Skin epidermis (tissue), 12 donors: ENCODE measurements at regions not wholly inside any gene's neighbourhood (a gene's known extent, or its start where the extent isn't known, plus 50 kb on each side); places are given as distances from the start of the nearest gene placed in this dataset.

ENCODE experiments used
- H3K27ac ChIP-seq, 21 experiments: fragments of 200-600 bp; sonication (generic) in 11 of 21; one replicate each; pipeline ENCODE4 v1.5.0; 2020; ENCODE audit warnings: mild to moderate bottlenecking in 3 of 21, inconsistent platforms in 2 of 21, moderate library complexity in 2 of 21
- H3K4me3 ChIP-seq, 7 experiments: fragments of 200-600 bp; sonication (generic) in 2 of 7; one replicate each; pipeline ENCODE4 v1.5.0; 2020; ENCODE audit warnings: inconsistent platforms in 2 of 7, mild to moderate bottlenecking in 2 of 7, moderate library complexity in 1 of 7

- no peak overlapping the region for H3K4me3 ChIP-seq
- no peak overlapping the region for H3K27ac ChIP-seq
These were observed 505.5 kb downstream of the ENC1 start for GRCh38 chr5:74135033-74135432.

- no peak overlapping the region for H3K4me3 ChIP-seq
These were observed 506.5 kb downstream of the ARHGEF28 start for GRCh38 chr5:74132485-74132884.

GRCh38 chr5:74131250-74131649 lies 505.3 kb downstream of the ARHGEF28 start:
- no peak overlapping the region for H3K27ac ChIP-seq

More at GRCh38 chr5:74132485-74132884, 506.5 kb downstream of the ARHGEF28 start:
- no peak overlapping the region for H3K27ac ChIP-seq

GRCh38 chr5:74130155-74130897 lies 504.3 kb downstream of the ARHGEF28 start:
- Histone ChIP-seq H3K27ac (no peak overlapping the region), H3K4me3 (no peak overlapping the region)

More at GRCh38 chr5:74131250-74131649, 505.3 kb downstream of the ARHGEF28 start:
- no peak overlapping the region for H3K4me3 ChIP-seq

- Histone ChIP-seq H3K27ac (no peak overlapping the region), H3K4me3 (no peak overlapping the region)
These were observed 501.7 kb downstream of the ARHGEF28 start for GRCh38 chr5:74127381-74128320.

- no peak overlapping the region for H3K27ac ChIP-seq
- H3K4me3 ChIP-seq: no peak overlapping the region
These were observed 500.3 kb downstream of the ARHGEF28 start for GRCh38 chr5:74126294-74126693.

- Histone ChIP-seq H3K27ac (no peak overlapping the region), H3K4me3 (no peak overlapping the region)
These were observed 498.8 kb downstream of the ARHGEF28 start for GRCh38 chr5:74124826-74125225.

GRCh38 chr5:74123929-74124328 lies 497.9 kb downstream of the ARHGEF28 start:
- Histone ChIP-seq H3K4me3 (no peak overlapping the region), H3K27ac (no peak overlapping the region)

- no peak overlapping the region for H3K4me3 ChIP-seq
- H3K27ac ChIP-seq: no peak overlapping the region
These were observed 497.1 kb downstream of the ARHGEF28 start for GRCh38 chr5:74122979-74123590.

GRCh38 chr5:74122175-74122574 lies 496.2 kb downstream of the ARHGEF28 start:
- Histone ChIP-seq H3K4me3 (no peak overlapping the region), H3K27ac (no peak overlapping the region)

- Histone ChIP-seq H3K4me3 (no peak overlapping the region), H3K27ac (no peak overlapping the region)
These were observed 494.6 kb downstream of the ARHGEF28 start for GRCh38 chr5:74120585-74120984.

- no peak overlapping the region for H3K27ac ChIP-seq
These were observed 492.1 kb downstream of the ARHGEF28 start for GRCh38 chr5:74118071-74118470.

GRCh38 chr5:74116984-74117383 lies 491.0 kb downstream of the ARHGEF28 start:
- Histone ChIP-seq H3K4me3 (no peak overlapping the region), H3K27ac (no peak overlapping the region)

More at GRCh38 chr5:74118071-74118470, 492.1 kb downstream of the ARHGEF28 start:
- H3K4me3 ChIP-seq: no peak overlapping the region

- no peak overlapping the region for H3K4me3 ChIP-seq
These were observed 490.3 kb downstream of the ARHGEF28 start for GRCh38 chr5:74116266-74116665.

GRCh38 chr5:74113927-74114326 lies 487.9 kb downstream of the ARHGEF28 start:
- no peak overlapping the region for H3K27ac ChIP-seq
- H3K4me3 ChIP-seq: no peak overlapping the region

More at GRCh38 chr5:74116266-74116665, 490.3 kb downstream of the ARHGEF28 start:
- H3K27ac ChIP-seq: no peak overlapping the region

- Histone ChIP-seq H3K27ac (no peak overlapping the region), H3K4me3 (no peak overlapping the region)
These were observed 487.2 kb downstream of the ARHGEF28 start for GRCh38 chr5:74113196-74113540.

GRCh38 chr5:74112372-74113195 lies 486.6 kb downstream of the ARHGEF28 start:
- Histone ChIP-seq H3K27ac (no peak overlapping the region), H3K4me3 (no peak overlapping the region)

GRCh38 chr5:74111764-74112163 lies 485.8 kb downstream of the ARHGEF28 start:
- no peak overlapping the region for H3K27ac ChIP-seq
- no peak overlapping the region for H3K4me3 ChIP-seq

GRCh38 chr5:74109344-74109743 lies 483.3 kb downstream of the ARHGEF28 start:
- Histone ChIP-seq H3K4me3 (no peak overlapping the region), H3K27ac (no peak overlapping the region)

GRCh38 chr5:74107899-74108298 lies 481.9 kb downstream of the ARHGEF28 start:
- Histone ChIP-seq H3K4me3 (no peak overlapping the region), H3K27ac (no peak overlapping the region)
